Activated naive CD8-positive, alpha-beta T cell treated with anti-CD3 and anti-CD28 coated beads, Interleukin-2, amount 50 U/mL, for 24 hours (primary cell): ENCODE measurements at regions not wholly inside any gene's neighbourhood (a gene's known extent, or its start where the extent isn't known, plus 50 kb on each side); places are given as distances from the start of the nearest gene placed in this dataset.

ENCODE experiments used
- ATAC-seq: fragments of 150-1000 bp; cut with Tn5 transposase; one replicate; pipeline ENCODE4 v1.10.0; 2021
- DNase-seq: peaks from one replicate; pipeline ENCODE4 v3.0.0; 2021
- H3K27ac Mint-ChIP-seq: one replicate; pipeline ENCODE4 v1.8.0; 2021; ENCODE audit warnings: mild to moderate bottlenecking, mixed read lengths
- H3K27me3 Mint-ChIP-seq: one replicate; pipeline ENCODE4 v1.8.0; 2021; ENCODE audit warnings: mixed read lengths
- H3K36me3 Mint-ChIP-seq: one replicate; pipeline ENCODE4 v1.8.0; 2021; ENCODE audit warnings: low read depth, mixed read lengths
- H3K4me1 Mint-ChIP-seq: one replicate; pipeline ENCODE4 v1.8.0; 2021; ENCODE audit warnings: mixed read lengths
- H3K4me3 Mint-ChIP-seq: one replicate; pipeline ENCODE4 v1.8.0; 2021; ENCODE audit warnings: mild to moderate bottlenecking, moderate library complexity, mixed read lengths
- H3K9me3 Mint-ChIP-seq: one replicate; pipeline ENCODE4 v1.8.0; 2021; ENCODE audit warnings: mixed read lengths

- H3K4me1 Mint-ChIP-seq = peaks cover 10% of the 10 kb centered on the region
- DNase-seq = peak; percentile 1
- H3K36me3 Mint-ChIP-seq = no peaks in the 10 kb centered on the region
- H3K27ac Mint-ChIP-seq = peak overlapping the region; percentile 60
- peak; percentile 85 for ATAC-seq
- no peak overlapping the region for H3K4me3 Mint-ChIP-seq
- no peaks in the 10 kb centered on the region for H3K9me3 Mint-ChIP-seq
- no peaks in the 10 kb centered on the region for H3K27me3 Mint-ChIP-seq
Measured at GRCh38 chr3:161770484-161771386, 274.1 kb downstream of the OTOL1 start.

- H3K27me3 Mint-ChIP-seq = no peaks in the 10 kb centered on the region
- H3K4me1 Mint-ChIP-seq = no peaks in the 10 kb centered on the region
- no peaks in the 10 kb centered on the region for H3K36me3 Mint-ChIP-seq
- ATAC-seq (no peak), DNase-seq (no peak)
- H3K27ac Mint-ChIP-seq = no peak overlapping the region
- H3K4me3 Mint-ChIP-seq = no peak overlapping the region
- peaks cover 9% of the 10 kb centered on the region for H3K9me3 Mint-ChIP-seq
Measured at GRCh38 chr3:161781381-161781780, 284.8 kb downstream of the OTOL1 start.

- no peaks in the 10 kb centered on the region for H3K4me1 Mint-ChIP-seq
- H3K27me3 Mint-ChIP-seq = no peaks in the 10 kb centered on the region
- ATAC-seq = no peak
- H3K36me3 Mint-ChIP-seq = no peaks in the 10 kb centered on the region
- H3K4me3 Mint-ChIP-seq = no peak overlapping the region
- no peak overlapping the region for H3K27ac Mint-ChIP-seq
- no peaks in the 10 kb centered on the region for H3K9me3 Mint-ChIP-seq
- no peak for DNase-seq
Measured at GRCh38 chr3:161793194-161793930, 296.8 kb downstream of the OTOL1 start.

- no peak for DNase-seq
- no peak for ATAC-seq
- Mint-ChIP-seq H3K27me3 (no peaks in the 10 kb centered on the region), H3K36me3 (no peaks in the 10 kb centered on the region), H3K9me3 (peaks cover 2% of the 10 kb centered on the region), H3K4me1 (no peaks in the 10 kb centered on the region), H3K27ac (no peak overlapping the region), H3K4me3 (no peak overlapping the region)
Measured at GRCh38 chr3:161794551-161794950, 297.9 kb downstream of the OTOL1 start.

- DNase-seq (no peak), ATAC-seq (no peak)
- no peaks in the 10 kb centered on the region for H3K4me1 Mint-ChIP-seq
- no peaks in the 10 kb centered on the region for H3K27me3 Mint-ChIP-seq
- no peaks in the 10 kb centered on the region for H3K36me3 Mint-ChIP-seq
- H3K4me3 Mint-ChIP-seq = no peak overlapping the region
- H3K27ac Mint-ChIP-seq = no peak overlapping the region
- peaks cover 7% of the 10 kb centered on the region for H3K9me3 Mint-ChIP-seq
Measured at GRCh38 chr3:161796312-161796711, 299.7 kb downstream of the OTOL1 start.

GRCh38 chr3:161796780-161797179 is 300.2 kb downstream of the OTOL1 start:
- peaks cover 12% of the 10 kb centered on the region for H3K9me3 Mint-ChIP-seq
- no peak overlapping the region for H3K27ac Mint-ChIP-seq
- no peak for ATAC-seq

GRCh38 chr3:161798016-161798415 is 301.4 kb downstream of the OTOL1 start:
- no peak for DNase-seq
- H3K4me1 Mint-ChIP-seq = no peaks in the 10 kb centered on the region
- H3K36me3 Mint-ChIP-seq = no peaks in the 10 kb centered on the region
- H3K27me3 Mint-ChIP-seq = no peaks in the 10 kb centered on the region
- H3K27ac Mint-ChIP-seq = no peak overlapping the region
- no peak overlapping the region for H3K4me3 Mint-ChIP-seq
- peaks cover 14% of the 10 kb centered on the region for H3K9me3 Mint-ChIP-seq
- no peak for ATAC-seq

More at GRCh38 chr3:161796780-161797179, 300.2 kb downstream of the OTOL1 start:
- Mint-ChIP-seq H3K36me3 (no peaks in the 10 kb centered on the region), H3K4me3 (no peak overlapping the region), H3K27me3 (no peaks in the 10 kb centered on the region), H3K4me1 (no peaks in the 10 kb centered on the region)
- no peak for DNase-seq

- DNase-seq (no peak), ATAC-seq (no peak)
- Mint-ChIP-seq H3K27ac (no peak overlapping the region), H3K4me1 (no peaks in the 10 kb centered on the region), H3K36me3 (no peaks in the 10 kb centered on the region), H3K9me3 (peaks cover 14% of the 10 kb centered on the region), H3K27me3 (no peaks in the 10 kb centered on the region), H3K4me3 (no peak overlapping the region)
Measured at GRCh38 chr3:161800985-161801559, 304.5 kb downstream of the OTOL1 start.

GRCh38 chr3:161818106-161818505 is 321.5 kb downstream of the OTOL1 start:
- H3K27me3 Mint-ChIP-seq = no peaks in the 10 kb centered on the region
- H3K9me3 Mint-ChIP-seq = no peaks in the 10 kb centered on the region
- H3K27ac Mint-ChIP-seq = no peak overlapping the region
- H3K4me3 Mint-ChIP-seq = no peak overlapping the region
- H3K4me1 Mint-ChIP-seq = no peaks in the 10 kb centered on the region
- ATAC-seq (no peak), DNase-seq (no peak)
- H3K36me3 Mint-ChIP-seq = no peaks in the 10 kb centered on the region

GRCh38 chr3:161821591-161821990 is 325.0 kb downstream of the OTOL1 start:
- DNase-seq = no peak
- Mint-ChIP-seq H3K27ac (no peak overlapping the region), H3K9me3 (no peaks in the 10 kb centered on the region), H3K4me1 (no peaks in the 10 kb centered on the region), H3K4me3 (no peak overlapping the region), H3K27me3 (no peaks in the 10 kb centered on the region), H3K36me3 (no peaks in the 10 kb centered on the region)
- no peak for ATAC-seq

GRCh38 chr3:161822291-161822690 is 325.7 kb downstream of the OTOL1 start:
- no peaks in the 10 kb centered on the region for H3K4me1 Mint-ChIP-seq
- DNase-seq = no peak
- no peak overlapping the region for H3K4me3 Mint-ChIP-seq
- no peak overlapping the region for H3K27ac Mint-ChIP-seq
- H3K27me3 Mint-ChIP-seq = no peaks in the 10 kb centered on the region
- no peak for ATAC-seq
- H3K36me3 Mint-ChIP-seq = no peaks in the 10 kb centered on the region
- H3K9me3 Mint-ChIP-seq = no peaks in the 10 kb centered on the region

- Mint-ChIP-seq H3K27me3 (no peaks in the 10 kb centered on the region), H3K4me3 (no peak overlapping the region), H3K36me3 (no peaks in the 10 kb centered on the region), H3K9me3 (no peaks in the 10 kb centered on the region), H3K27ac (no peak overlapping the region), H3K4me1 (no peaks in the 10 kb centered on the region)
- ATAC-seq (no peak), DNase-seq (no peak)
Measured at GRCh38 chr3:161823910-161824309, 327.3 kb downstream of the OTOL1 start.

GRCh38 chr3:161838021-161838420 is 341.4 kb downstream of the OTOL1 start:
- Mint-ChIP-seq H3K9me3 (no peaks in the 10 kb centered on the region), H3K27me3 (no peaks in the 10 kb centered on the region), H3K4me3 (no peak overlapping the region), H3K4me1 (no peaks in the 10 kb centered on the region), H3K36me3 (no peaks in the 10 kb centered on the region), H3K27ac (no peak overlapping the region)
- no peak for ATAC-seq
- DNase-seq = no peak

- no peaks in the 10 kb centered on the region for H3K9me3 Mint-ChIP-seq
- no peak for DNase-seq
- H3K4me3 Mint-ChIP-seq = no peak overlapping the region
- ATAC-seq = no peak
- no peak overlapping the region for H3K27ac Mint-ChIP-seq
- H3K27me3 Mint-ChIP-seq = no peaks in the 10 kb centered on the region
- H3K4me1 Mint-ChIP-seq = no peaks in the 10 kb centered on the region
- no peaks in the 10 kb centered on the region for H3K36me3 Mint-ChIP-seq
Measured at GRCh38 chr3:161848376-161848775, 351.8 kb downstream of the OTOL1 start.
